ENCODE measurements at regions not wholly inside any gene's neighbourhood (a gene's known extent, or its start where the extent isn't known, plus 50 kb on each side); places are given as distances from the start of the nearest gene placed in this dataset.

- in situ Hi-C loops (cut with HindIII; ENCODE audit: low sequenced_read_pairs): no loop called here
Measured at GRCh38 chr13:22082030-22082429, 411.2 kb downstream of the FGF9 start.

DNA sequence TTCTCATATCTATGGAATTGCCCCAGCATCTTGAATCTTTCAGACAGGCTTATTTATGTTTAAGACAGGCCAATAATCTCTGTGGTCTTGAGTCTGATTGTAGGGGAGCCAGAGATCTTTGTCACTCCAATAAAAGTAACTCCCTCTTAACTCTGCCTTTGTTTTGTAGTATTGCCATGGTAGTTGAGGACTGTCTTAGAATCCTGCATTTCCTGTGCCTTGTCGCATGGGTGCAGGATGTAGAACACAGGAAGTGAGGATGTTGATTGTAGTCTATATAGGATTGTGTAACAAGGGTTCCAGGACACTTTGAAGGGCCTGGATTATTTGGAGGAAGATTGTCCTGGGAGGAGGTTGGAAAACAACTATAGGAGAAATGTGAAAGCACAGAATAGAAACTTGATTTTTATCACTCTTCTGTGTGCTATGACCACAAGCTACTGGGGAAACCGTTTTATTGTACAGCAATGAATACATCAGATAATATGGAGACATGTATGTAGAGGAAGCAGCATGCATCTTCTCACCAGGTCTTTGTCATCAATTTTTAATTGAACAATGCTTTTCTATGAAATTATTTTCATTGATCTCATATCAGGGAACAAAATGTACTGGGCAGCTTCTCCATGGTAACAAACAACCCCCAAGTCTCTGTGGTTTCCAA is 411.7 kb downstream of the FGF9 start:
- in situ Hi-C loops (cut with HindIII; ENCODE audit: low sequenced_read_pairs): no loop called here

- in situ Hi-C loops (cut with HindIII; ENCODE audit: low sequenced_read_pairs): no loop called here
Measured at GRCh38 chr13:22085001-22085400, 414.1 kb downstream of the FGF9 start.

DNA sequence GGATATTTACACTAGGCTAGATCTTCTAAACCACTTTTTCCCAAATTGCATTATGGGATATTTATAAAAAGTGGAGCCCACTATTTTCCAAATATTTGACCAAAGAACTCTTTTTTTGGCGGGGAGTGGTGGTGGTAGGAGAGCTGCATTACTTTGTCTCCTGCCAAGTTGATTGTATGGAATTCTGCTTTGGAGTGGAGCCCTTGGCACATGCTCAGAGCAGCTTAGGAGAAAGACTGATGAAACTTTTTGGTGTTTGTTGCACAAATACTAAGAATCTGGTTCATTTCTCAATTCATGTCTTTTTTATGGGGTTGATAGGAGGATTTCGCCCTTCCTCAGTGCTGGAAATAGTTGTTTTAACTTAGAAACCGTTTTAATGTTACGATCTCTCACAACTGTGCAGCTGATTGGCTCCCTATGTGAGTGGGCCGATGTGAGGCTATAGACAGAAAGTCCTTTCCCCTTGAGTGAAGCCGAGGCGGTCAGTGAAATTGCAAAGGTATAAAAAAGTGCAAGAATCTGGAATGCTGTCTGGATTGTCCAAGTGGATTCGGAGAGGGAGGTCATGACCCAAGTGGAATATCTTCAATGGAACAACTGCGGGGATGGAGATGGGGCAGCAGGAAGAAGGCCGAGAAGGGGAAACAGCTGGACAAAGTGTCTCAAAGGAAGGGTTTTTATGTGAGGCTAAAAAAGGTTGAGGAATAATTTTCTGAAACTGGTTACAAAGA is 415.9 kb downstream of the FGF9 start:
- in situ Hi-C loops (cut with HindIII; ENCODE audit: low sequenced_read_pairs): no loop called here

DNA sequence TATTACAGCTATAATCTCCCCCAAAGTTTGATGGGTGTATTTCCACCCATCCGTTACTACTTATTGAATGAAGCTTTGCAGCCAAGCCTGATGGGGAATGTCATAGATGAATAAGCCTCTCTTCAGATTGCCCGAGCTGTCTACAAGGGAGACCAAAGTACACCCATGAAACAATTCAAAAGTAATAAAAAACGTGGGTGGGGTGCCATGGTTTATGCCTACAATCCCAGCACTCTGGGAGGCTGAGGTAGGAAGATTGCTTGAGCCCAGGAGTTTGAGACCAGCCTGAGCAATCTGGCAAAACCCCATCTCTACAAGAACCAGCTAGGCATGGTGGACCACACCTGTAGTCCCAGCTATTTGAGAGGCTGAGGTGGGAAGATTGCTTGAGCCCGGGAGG is 419.2 kb downstream of the FGF9 start:
- in situ Hi-C loops (cut with HindIII; ENCODE audit: low sequenced_read_pairs): no loop called here

DNA sequence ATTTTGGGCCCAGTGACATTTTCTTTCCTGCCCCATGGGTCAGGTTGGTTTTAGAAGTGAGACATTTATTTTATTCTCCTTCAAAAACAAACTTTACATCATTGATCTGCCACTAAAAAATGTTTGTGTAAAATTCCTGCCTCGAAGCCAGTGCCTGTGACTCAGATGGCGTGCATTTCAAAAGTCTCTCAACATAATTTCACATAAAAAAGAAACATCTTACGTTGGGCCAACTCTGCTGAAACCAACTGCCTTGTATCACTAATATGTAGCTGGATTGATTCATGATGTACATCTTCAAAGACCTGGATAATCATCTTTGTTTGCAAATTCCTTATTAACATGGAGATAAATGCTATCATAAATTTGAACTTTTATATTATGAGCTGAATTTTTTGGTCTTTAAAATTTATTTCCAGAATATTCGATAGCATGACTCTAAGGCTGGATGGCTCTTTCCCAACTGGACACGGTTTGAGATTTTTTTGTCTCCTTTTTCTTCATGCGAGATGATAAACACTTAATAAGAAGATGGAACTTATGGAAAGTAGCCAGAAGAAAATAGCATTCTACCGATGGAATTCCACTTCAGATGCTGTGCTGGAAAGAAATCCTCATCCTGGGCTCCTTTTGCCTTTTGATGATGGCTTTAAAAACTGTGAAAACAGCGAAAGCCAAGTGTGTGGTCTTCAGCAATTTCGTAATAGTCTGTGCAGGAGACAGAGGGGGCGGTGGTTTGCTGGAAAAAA is 420.5 kb downstream of the FGF9 start:
- in situ Hi-C loops (cut with HindIII; ENCODE audit: low sequenced_read_pairs): no loop called here

DNA sequence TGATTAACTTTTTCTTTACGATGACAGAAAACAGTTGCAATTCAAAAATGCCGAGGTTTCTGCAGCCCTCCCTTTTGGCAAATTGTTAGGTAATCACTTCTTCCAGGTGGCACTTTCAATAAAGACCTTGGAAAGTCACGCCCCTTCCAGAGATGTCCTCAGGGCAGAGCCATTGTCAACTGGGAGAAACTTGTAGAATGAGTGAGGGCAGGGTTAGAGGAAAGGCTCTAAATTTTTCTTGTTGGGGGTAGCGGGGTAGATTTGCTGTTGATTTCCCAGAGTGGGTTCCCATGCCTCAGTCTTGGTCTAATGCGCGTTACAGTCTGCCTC is 421.1 kb downstream of the FGF9 start:
- in situ Hi-C loops (cut with HindIII; ENCODE audit: low sequenced_read_pairs): no loop called here

DNA sequence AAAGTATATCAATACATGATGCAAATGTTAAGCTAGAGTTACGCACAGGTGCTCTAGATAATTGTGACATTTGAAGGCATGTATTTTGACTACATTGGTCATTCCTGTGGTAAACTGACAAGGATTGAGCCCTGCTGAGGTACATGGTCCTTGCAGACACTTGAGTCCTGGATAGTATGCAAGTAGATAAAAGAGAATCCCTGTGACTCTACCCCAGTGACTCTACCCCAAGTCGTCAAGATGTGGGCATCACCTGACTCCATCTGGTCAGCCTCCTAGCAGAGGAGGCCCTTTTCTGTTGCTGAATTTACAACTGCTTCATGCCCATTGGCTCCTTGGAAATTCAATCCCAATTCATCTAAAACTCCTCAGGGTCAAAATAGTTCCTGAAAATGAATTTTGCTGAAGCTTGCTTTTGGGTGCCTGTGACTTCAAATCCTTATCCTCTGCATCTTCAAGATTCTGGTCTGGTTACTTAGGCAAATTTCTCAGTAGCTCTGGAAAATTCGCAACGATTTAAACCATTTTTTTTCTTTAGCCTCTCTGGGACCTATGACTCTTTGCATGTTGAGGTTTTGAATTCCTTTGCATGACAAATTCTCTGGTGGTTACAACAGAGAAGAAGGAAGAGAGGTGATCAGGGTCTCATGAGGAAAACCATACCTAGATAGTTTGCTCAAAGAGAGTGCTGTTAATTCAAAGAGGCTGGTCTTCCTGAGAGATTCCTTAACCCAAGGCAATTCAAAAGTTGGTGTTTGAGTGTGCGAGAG is 422.1 kb downstream of the FGF9 start:
- in situ Hi-C loops (cut with HindIII; ENCODE audit: low sequenced_read_pairs): no loop called here

DNA sequence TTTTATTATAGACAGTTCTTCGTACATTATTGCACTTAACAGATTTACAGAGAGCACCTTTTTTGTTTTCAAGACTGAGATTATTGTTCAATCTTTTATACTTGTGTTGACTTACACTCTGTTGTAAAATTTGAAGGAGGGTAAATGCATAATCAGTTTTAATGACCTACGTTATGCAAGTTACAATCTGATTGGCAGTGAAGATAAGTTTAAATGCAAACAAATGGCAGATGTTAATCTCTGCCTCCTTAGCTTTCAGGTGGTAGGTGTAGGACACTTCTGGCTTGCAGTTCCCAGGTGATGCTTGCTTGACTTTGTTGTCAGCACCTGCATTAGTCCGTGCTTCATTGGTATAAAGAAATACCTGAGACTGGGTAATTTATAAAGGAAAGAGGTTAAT is 424.9 kb downstream of the FGF9 start:
- in situ Hi-C loops (cut with HindIII; ENCODE audit: low sequenced_read_pairs): no loop called here

DNA sequence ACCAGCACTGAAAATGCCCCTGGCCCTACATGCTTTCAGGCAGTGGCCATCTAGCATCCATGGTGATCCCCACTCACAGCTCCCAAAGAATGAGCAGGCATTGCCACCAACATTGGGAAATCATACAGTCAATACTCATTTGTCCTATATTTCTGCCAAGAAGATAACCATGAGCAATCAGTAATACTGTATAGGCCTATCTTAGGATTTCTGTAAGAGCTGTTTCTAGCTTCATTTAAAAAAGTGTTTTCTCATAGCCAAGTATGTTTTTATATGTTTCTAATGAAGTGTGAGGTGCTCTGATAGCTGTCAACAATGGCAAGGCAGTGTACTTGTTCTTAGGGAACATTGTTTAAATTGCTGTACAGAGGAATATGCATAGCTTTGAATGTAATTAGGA is 428.7 kb downstream of the FGF9 start:
- in situ Hi-C loops (cut with HindIII; ENCODE audit: low sequenced_read_pairs): no loop called here

GRCh38 chr13:22102271-22102670 is 431.4 kb downstream of the FGF9 start:
- in situ Hi-C loops (cut with HindIII; ENCODE audit: low sequenced_read_pairs): no loop called here

- in situ Hi-C loops (cut with HindIII; ENCODE audit: low sequenced_read_pairs): no loop called here
Measured at GRCh38 chr13:22103046-22104027, 432.5 kb downstream of the FGF9 start.

DNA sequence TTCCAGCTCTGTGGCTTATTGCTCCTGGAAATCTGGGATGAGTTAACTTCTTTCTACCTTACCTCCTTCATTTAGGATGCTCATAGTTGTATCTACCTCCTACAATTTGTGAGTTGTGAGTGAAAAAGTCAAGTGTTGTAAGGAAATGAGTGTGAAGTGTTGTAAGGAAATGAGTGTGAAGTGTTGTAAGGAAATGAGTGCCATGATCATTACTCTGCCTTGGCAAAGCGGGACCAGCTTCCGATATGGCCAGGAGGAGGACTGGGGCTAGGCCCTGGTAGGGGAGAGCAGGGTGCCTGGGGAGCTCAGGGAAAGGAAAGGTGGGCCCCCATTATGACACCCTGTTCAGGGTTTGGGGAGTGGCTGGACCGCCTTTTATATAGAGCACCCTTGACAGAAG is 435.2 kb downstream of the FGF9 start:
- in situ Hi-C loops (cut with HindIII; ENCODE audit: low sequenced_read_pairs): no loop called here

GRCh38 chr13:22107549-22107948 is 436.7 kb downstream of the FGF9 start:
- in situ Hi-C loops (cut with HindIII; ENCODE audit: low sequenced_read_pairs): no loop called here

- in situ Hi-C loops (cut with HindIII; ENCODE audit: low sequenced_read_pairs): no loop called here
Measured at GRCh38 chr13:22108283-22108942, 437.5 kb downstream of the FGF9 start.

- in situ Hi-C loops (cut with HindIII; ENCODE audit: low sequenced_read_pairs): no loop called here
Measured at GRCh38 chr13:22108979-22109378, 438.1 kb downstream of the FGF9 start.

- in situ Hi-C loops (cut with HindIII; ENCODE audit: low sequenced_read_pairs): no loop called here
Measured at GRCh38 chr13:22110368-22110767, 439.5 kb downstream of the FGF9 start.

GRCh38 chr13:22111152-22111783 is 440.4 kb downstream of the FGF9 start:
- in situ Hi-C loops (cut with HindIII; ENCODE audit: low sequenced_read_pairs): no loop called here

DNA sequence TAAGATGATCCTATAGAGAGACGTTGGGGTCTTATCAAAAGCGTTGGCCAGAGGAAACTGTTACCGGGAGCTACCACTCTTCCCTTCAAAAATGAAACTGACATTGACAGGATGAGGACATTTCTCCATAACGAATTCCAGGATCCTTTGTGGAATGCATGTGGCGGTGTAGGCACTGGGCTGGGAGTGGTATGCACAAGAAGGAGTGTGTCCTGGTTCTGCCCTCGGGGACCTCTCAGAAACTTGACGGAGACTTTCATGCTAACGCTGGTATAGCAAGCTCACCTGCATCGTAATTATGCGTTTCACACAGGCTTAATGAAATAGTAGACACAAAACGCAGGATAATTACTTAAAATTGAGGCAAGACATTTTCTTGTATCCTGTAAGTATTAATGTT is 441.1 kb downstream of the FGF9 start:
- in situ Hi-C loops (cut with HindIII; ENCODE audit: low sequenced_read_pairs): no loop called here

All from DLD1 (cell line).